ENCODE measurements at regions not wholly inside any gene's neighbourhood (a gene's known extent, or its start where the extent isn't known, plus 50 kb on each side); places are given as distances from the start of the nearest gene placed in this dataset.

DNA sequence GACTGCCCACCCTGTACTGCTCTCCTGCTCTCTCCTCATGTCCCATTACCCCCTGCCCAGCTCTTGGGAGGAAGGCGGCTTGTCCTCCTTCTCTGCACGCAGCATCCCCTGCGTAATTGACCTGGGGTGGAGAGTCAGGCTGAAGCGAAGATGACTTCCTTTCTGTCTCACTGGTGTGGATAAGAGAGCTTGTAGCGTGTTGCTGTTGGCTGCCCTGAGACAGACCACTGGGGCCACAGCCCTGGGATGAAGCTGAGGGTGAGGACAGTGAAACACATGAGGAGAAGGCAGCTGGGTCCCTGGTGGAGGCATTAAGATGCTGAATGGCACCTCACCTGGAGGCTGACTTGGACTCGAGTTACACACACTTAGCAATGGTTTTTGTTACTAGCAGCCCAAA, 310.3 kb upstream of the ZNF32 start:
- WGBS (ENCODE audit: low lambda C conversion rate): 54% methylated on average over 6 of the region's 6 CpGs
- H3K4me2 ChIP-seq: no peak overlapping the region
- no peak for TF ChIP-seq RAD21 (IDR thresholded peaks at IDR 0.05; ENCODE audit: low read length)
- no peak for TF ChIP-seq TEAD4 (IDR thresholded peaks at IDR 0.05; ENCODE audit: borderline replicate concordance, insufficient read depth)
- no peak for TF ChIP-seq MEF2A (IDR thresholded peaks at IDR 0.05; ENCODE audit: borderline replicate concordance, low read depth)
- no peak for TF ChIP-seq GATA2 (CRISPR knock-in tag; IDR thresholded peaks at IDR 0.05)
- no peak for TF ChIP-seq SIN3A (IDR thresholded peaks at IDR 0.05; ENCODE audit: borderline replicate concordance, low read depth, low read length)
- TF ChIP-seq POLR2AphosphoS5 (IDR thresholded peaks at IDR 0.05; ENCODE audit: low read depth, low read length): no peak
- TF ChIP-seq, protein P1, sequence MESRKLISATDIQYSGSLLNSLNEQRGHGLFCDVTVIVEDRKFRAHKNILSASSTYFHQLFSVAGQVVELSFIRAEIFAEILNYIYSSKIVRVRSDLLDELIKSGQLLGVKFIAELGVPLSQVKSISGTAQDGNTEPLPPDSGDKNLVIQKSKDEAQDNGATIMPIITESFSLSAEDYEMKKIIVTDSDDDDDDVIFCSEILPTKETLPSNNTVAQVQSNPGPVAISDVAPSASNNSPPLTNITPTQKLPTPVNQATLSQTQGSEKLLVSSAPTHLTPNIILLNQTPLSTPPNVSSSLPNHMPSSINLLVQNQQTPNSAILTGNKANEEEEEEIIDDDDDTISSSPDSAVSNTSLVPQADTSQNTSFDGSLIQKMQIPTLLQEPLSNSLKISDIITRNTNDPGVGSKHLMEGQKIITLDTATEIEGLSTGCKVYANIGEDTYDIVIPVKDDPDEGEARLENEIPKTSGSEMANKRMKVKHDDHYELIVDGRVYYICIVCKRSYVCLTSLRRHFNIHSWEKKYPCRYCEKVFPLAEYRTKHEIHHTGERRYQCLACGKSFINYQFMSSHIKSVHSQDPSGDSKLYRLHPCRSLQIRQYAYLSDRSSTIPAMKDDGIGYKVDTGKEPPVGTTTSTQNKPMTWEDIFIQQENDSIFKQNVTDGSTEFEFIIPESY (IDR thresholded peaks at IDR 0.05; ENCODE audit: borderline replicate concordance, low read depth): no peak
- TF ChIP-seq, protein P2, sequence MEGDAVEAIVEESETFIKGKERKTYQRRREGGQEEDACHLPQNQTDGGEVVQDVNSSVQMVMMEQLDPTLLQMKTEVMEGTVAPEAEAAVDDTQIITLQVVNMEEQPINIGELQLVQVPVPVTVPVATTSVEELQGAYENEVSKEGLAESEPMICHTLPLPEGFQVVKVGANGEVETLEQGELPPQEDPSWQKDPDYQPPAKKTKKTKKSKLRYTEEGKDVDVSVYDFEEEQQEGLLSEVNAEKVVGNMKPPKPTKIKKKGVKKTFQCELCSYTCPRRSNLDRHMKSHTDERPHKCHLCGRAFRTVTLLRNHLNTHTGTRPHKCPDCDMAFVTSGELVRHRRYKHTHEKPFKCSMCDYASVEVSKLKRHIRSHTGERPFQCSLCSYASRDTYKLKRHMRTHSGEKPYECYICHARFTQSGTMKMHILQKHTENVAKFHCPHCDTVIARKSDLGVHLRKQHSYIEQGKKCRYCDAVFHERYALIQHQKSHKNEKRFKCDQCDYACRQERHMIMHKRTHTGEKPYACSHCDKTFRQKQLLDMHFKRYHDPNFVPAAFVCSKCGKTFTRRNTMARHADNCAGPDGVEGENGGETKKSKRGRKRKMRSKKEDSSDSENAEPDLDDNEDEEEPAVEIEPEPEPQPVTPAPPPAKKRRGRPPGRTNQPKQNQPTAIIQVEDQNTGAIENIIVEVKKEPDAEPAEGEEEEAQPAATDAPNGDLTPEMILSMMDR (IDR thresholded peaks at IDR 0.05): no peak
- TF ChIP-seq, protein P3, sequence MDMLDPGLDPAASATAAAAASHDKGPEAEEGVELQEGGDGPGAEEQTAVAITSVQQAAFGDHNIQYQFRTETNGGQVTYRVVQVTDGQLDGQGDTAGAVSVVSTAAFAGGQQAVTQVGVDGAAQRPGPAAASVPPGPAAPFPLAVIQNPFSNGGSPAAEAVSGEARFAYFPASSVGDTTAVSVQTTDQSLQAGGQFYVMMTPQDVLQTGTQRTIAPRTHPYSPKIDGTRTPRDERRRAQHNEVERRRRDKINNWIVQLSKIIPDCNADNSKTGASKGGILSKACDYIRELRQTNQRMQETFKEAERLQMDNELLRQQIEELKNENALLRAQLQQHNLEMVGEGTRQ (IDR thresholded peaks at IDR 0.05; ENCODE audit: borderline replicate concordance, low read depth, low read length): no peak
- TF ChIP-seq EP300 (IDR thresholded peaks at IDR 0.05; ENCODE audit: borderline replicate concordance in 1 of 2, low read depth in 1 of 2, low read length in 1 of 2): no peak
- no peak for TF ChIP-seq FOXJ3 (CRISPR knock-in tag; IDR thresholded peaks at IDR 0.05)
- TF ChIP-seq NFIC (IDR thresholded peaks at IDR 0.05; ENCODE audit: borderline replicate concordance): no peak
- TF ChIP-seq RCOR1 (IDR thresholded peaks at IDR 0.05; ENCODE audit: low read length): no peak
- no peak for TF ChIP-seq GABPA (IDR thresholded peaks at IDR 0.05; ENCODE audit: low read depth)
- no peak for TF ChIP-seq ELF1 (IDR thresholded peaks at IDR 0.05)
- TF ChIP-seq TAF1 (IDR thresholded peaks at IDR 0.05; ENCODE audit: borderline replicate concordance, low read depth, low read length): no peak
- no peak for TF ChIP-seq YY1 (IDR thresholded peaks at IDR 0.05; ENCODE audit: low read depth)
- TF ChIP-seq, protein P4, sequence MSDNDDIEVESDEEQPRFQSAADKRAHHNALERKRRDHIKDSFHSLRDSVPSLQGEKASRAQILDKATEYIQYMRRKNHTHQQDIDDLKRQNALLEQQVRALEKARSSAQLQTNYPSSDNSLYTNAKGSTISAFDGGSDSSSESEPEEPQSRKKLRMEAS (IDR thresholded peaks at IDR 0.05; ENCODE audit: low read depth): no peak
- no peak for TF ChIP-seq RXRA (IDR thresholded peaks at IDR 0.05; ENCODE audit: borderline replicate concordance, low read depth)
- no peak overlapping the region for H3K27ac ChIP-seq (ENCODE audit: low read depth in 2 of 2, low read length in 1 of 2)
- CTCF ChIA-PET: no interaction called here
- H3K27me3 ChIP-seq (ENCODE audit: insufficient read depth): no peaks in the 10 kb centered on the region
- no peak overlapping the region for H2AFZ ChIP-seq (ENCODE audit: low read depth)
- H3K4me3 ChIP-seq (ENCODE audit: low read depth in 2 of 2, low read length in 1 of 2): no peak overlapping the region
- H3K4me1 ChIP-seq (ENCODE audit: control insufficient read depth in 1 of 2, insufficient read depth in 2 of 2, low read depth in 1 of 2, low read length in 1 of 2): peaks cover 0 to 8% of the 10 kb centered on the region in 2 experiments; a peak in 1 of 4 replicates
- no peaks in the 10 kb centered on the region for H4K20me1 ChIP-seq (ENCODE audit: insufficient read depth)
- no peaks in the 10 kb centered on the region for H3K79me2 ChIP-seq (ENCODE audit: insufficient read depth)
- no peak overlapping the region for H3K9ac ChIP-seq
- no peaks in the 10 kb centered on the region for H3K36me3 ChIP-seq (replicated peaks in 1 of 2; ENCODE audit: control insufficient read depth in 1 of 2, insufficient read depth in 2 of 2, low read length in 1 of 2)
- no peaks in the 10 kb centered on the region for H3F3A ChIP-seq (replicated peaks; ENCODE audit: insufficient read depth)
- no peak for DNase-seq
- H3K9me2 ChIP-seq: no peaks in the 10 kb centered on the region
- H3K9me3 ChIP-seq: no peaks in the 10 kb centered on the region
- POLR2A ChIA-PET: no interaction called here
